ENCODE measurements at regions not wholly inside any gene's neighbourhood (a gene's known extent, or its start where the extent isn't known, plus 50 kb on each side); places are given as distances from the start of the nearest gene placed in this dataset.

DNA sequence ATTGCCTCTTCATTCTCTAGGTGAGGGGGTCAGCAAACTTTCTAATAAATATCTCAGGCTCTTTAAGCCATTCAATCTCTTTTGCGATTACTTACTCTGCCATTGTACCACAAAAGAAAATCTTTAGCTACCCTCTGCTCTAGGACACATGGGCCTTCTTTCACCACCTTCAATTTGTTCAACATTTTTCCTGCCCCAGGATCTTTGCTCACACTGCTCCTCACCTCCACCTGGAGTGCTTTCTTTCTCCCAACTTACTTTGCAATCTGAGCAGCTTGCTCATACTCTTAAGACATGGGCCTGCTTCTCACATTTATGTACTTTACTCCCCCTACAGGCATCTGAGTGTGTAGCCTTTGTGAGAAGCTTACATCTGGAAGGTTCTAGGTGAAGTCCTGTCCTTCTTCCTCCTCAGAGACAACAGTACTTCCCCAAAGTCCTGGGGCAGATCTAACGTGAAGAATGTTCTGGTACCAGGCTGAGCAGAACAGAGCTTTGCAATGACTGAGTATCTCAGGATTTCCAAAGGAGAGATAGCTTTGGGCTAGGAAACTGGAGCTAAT is 55.0 kb upstream of the PRDM5 start:
- peak; percentile 12 for DNase-seq (ENCODE audit: low spot score)

DNA sequence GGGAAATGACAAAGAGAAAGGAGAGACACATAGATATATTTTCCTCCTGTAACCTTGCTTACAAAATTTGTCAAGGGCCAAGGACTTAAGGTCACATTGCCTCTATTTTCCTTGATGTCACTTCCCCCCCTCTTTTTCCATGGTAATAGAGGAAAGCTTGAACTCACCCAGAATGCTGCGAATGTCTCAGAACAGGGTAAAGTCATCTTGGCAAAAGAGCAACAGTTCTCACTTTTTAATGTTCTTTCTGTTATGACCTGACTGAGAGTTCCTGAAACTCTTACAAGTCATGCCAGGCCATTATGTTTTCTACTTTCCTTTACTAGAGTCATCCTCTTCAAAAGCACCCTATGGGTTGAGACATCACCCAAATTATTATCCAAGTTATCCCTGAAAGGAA is 50.7 kb upstream of the PRDM5 start:
- DNase-seq (ENCODE audit: low spot score): no peak

Data from umbilical cord (tissue), 1 donor.